ENCODE measurements at regions not wholly inside any gene's neighbourhood (a gene's known extent, or its start where the extent isn't known, plus 50 kb on each side); places are given as distances from the start of the nearest gene placed in this dataset.

DNA sequence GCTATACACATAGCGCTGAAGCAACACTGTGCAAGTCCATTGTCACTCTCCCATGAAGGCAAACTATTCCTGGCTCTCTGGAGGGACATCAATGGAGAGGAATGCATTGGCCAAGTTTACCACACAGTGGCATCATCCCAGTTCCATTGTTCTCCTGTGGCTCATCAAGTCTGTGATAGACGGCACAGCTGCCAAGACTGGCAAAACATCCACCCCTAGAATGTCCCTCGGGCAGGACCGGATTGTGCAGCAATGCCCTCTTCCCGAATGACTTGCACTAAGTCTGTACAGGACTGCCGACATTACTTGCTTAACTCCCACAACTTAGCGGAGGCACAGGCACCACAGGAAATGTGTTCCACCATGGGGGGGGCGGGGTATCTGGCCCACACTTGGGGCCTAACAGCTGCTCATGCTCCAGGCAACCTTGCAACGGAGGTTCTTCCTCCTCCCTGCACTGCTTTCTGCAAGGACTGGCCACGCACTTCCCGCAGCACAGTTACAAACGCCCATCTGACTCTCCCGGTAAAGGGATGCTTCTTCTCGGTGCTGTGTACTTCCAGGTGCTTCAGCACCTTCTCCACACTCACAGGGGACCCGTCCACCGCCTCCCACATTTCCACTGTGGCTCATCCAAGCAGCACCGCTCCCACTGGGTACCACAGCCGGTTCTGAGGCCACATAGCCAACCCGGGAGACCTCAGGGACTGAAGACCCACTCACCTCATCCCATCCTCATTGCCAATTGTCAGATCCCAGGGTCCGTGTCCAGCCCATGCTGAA, 1309.6 kb upstream of the RAG2 start:
- no peaks in the 10 kb centered on the region for H4K20me1 ChIP-seq (ENCODE audit: insufficient read depth)
- no peak for DNase-seq
- no peak for TF ChIP-seq EZH2 (IDR thresholded peaks at IDR 0.05; ENCODE audit: insufficient read depth, poor library complexity, severe bottlenecking)
- WGBS, 2 experiments (ENCODE audit: low coverage in 1 of 2, low lambda C conversion rate in 2 of 2, missing lambda C conversion rate in 2 of 2), result 32 to 41% methylated on average over 17 to 20 of the region's 20 CpGs
- H3K9me2 ChIP-seq (ENCODE audit: insufficient read depth), result no peaks in the 10 kb centered on the region
- no peak overlapping the region for H3K4me2 ChIP-seq (ENCODE audit: unreplicated experiment)
- no peaks in the 10 kb centered on the region for H3K9me3 ChIP-seq (ENCODE audit: low read depth)
- in situ Hi-C loops (cut with MboI), result no loop called here
- no peak overlapping the region for H2AFZ ChIP-seq
- no peak overlapping the region for H3K4me3 ChIP-seq
- no peak overlapping the region for H3K9ac ChIP-seq
- no peaks in the 10 kb centered on the region for H3K79me2 ChIP-seq (ENCODE audit: insufficient read depth)
- no peaks in the 10 kb centered on the region for H3F3A ChIP-seq (ENCODE audit: insufficient read depth)
- no peaks in the 10 kb centered on the region for H3K27me3 ChIP-seq (replicated peaks; ENCODE audit: insufficient read depth)
- no peaks in the 10 kb centered on the region for H3K36me3 ChIP-seq (ENCODE audit: low read depth)
- H3K4me1 ChIP-seq (ENCODE audit: insufficient read depth), result no peaks in the 10 kb centered on the region
- no peak overlapping the region for H3K27ac ChIP-seq

DNA sequence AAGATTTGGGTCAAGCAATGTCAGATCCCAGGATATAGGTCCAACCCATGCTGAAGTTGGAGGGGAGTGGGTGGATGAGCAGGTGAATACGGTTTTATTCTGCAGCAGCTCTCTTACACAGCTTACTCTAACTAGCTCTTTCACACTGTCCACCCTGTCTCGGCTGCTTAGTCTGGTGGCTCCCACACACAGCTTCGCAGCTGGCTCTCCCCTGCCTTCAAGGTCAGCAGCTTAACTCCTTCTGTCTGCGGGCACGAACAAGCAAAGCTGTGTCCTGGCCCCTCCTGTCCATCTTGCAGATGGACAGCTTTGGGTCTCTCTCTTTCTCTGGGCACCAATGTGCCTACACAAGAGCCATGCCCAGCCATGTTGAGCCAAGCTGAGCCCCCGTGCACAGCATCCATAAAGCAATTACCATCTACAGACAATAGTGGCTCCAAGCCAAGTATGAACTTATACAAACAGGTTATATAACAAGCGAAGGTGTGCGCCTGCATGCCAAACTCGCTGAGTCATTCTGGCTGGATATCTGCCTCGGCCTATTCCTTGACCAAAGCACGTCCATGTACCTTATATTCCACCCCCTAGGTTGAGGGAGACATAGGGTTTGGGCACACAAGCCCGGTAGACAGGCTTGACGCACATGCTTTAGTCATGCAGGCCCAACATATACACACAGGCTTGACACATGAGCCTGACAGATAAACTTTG, 1307.8 kb upstream of the RAG2 start:
- no peaks in the 10 kb centered on the region for H3K27me3 ChIP-seq (replicated peaks; ENCODE audit: insufficient read depth)
- no peaks in the 10 kb centered on the region for H3F3A ChIP-seq (ENCODE audit: insufficient read depth)
- H3K9me3 ChIP-seq (ENCODE audit: low read depth), result no peaks in the 10 kb centered on the region
- H3K4me3 ChIP-seq, result no peak overlapping the region
- no peak overlapping the region for H3K9ac ChIP-seq
- TF ChIP-seq EZH2 (IDR thresholded peaks at IDR 0.05; ENCODE audit: insufficient read depth, poor library complexity, severe bottlenecking), result no peak
- no peak for TF ChIP-seq EZH2phosphoT487 (IDR thresholded peaks at IDR 0.05; ENCODE audit: insufficient read depth, low read depth)
- no peaks in the 10 kb centered on the region for H4K20me1 ChIP-seq (ENCODE audit: insufficient read depth)
- no peaks in the 10 kb centered on the region for H3K79me2 ChIP-seq (ENCODE audit: insufficient read depth)
- in situ Hi-C loops (cut with MboI), result no loop called here
- DNase-seq, result no peak
- H3K27ac ChIP-seq, result no peak overlapping the region
- H3K9me2 ChIP-seq (ENCODE audit: insufficient read depth), result no peaks in the 10 kb centered on the region
- H3K36me3 ChIP-seq (ENCODE audit: low read depth), result no peaks in the 10 kb centered on the region
- H3K4me1 ChIP-seq (ENCODE audit: insufficient read depth), result no peaks in the 10 kb centered on the region
- H3K4me2 ChIP-seq (ENCODE audit: unreplicated experiment), result no peak overlapping the region
- no peak overlapping the region for H2AFZ ChIP-seq
- WGBS, 2 experiments (ENCODE audit: low coverage in 1 of 2, low lambda C conversion rate in 2 of 2, missing lambda C conversion rate in 2 of 2), result 34 to 43% methylated on average over 13 of the region's 13 CpGs

GRCh38 chr11:37896016-37896415, 1298.0 kb upstream of the RAG2 start:
- Histone ChIP-seq H4K20me1 (ENCODE audit: insufficient read depth) (no peaks in the 10 kb centered on the region), H3K4me3 (no peak overlapping the region), H3K9me3 (ENCODE audit: low read depth) (no peaks in the 10 kb centered on the region), H3K36me3 (ENCODE audit: low read depth) (no peaks in the 10 kb centered on the region), H3K27me3 (replicated peaks; ENCODE audit: insufficient read depth) (no peaks in the 10 kb centered on the region), H3K4me1 (ENCODE audit: insufficient read depth) (no peaks in the 10 kb centered on the region), H3K9ac (no peak overlapping the region), H2AFZ (no peak overlapping the region), H3K79me2 (ENCODE audit: insufficient read depth) (no peaks in the 10 kb centered on the region), H3K9me2 (ENCODE audit: insufficient read depth) (no peaks in the 10 kb centered on the region), H3F3A (ENCODE audit: insufficient read depth) (no peaks in the 10 kb centered on the region), H3K27ac (no peak overlapping the region), H3K4me2 (ENCODE audit: unreplicated experiment) (no peak overlapping the region)
- in situ Hi-C loops (cut with MboI), result no loop called here
- DNase-seq, result no peak
- TF ChIP-seq EZH2phosphoT487 (IDR thresholded peaks at IDR 0.05; ENCODE audit: insufficient read depth, low read depth) (no peak), EZH2 (IDR thresholded peaks at IDR 0.05; ENCODE audit: insufficient read depth, poor library complexity, severe bottlenecking) (no peak)

DNA sequence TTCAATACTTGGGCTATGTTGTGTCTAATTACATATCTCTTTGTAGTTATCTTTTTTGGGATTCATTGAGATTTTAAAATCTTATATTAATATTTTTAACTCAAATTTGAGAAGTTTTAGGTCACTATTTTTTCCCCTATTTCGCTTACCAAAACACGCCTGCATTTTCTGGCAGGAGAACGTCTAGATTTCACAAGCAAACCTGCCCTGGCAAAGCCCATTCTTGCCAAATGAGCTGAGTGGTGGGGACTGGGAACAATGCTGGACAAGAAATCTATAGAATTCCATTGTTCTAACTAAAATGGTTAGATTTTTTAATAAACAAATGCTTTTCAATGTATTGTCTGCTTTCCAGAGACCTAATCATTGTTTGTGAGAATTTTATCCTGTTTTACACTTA, 1283.7 kb upstream of the RAG2 start:
- no peaks in the 10 kb centered on the region for H3K4me1 ChIP-seq (ENCODE audit: insufficient read depth)
- H3K9me2 ChIP-seq (ENCODE audit: insufficient read depth), result no peaks in the 10 kb centered on the region
- no peak overlapping the region for H3K9ac ChIP-seq
- H3K27me3 ChIP-seq (replicated peaks; ENCODE audit: insufficient read depth), result no peaks in the 10 kb centered on the region
- no peak overlapping the region for H3K4me3 ChIP-seq
- DNase-seq, result no peak
- no peak overlapping the region for H3K27ac ChIP-seq
- TF ChIP-seq EZH2phosphoT487 (IDR thresholded peaks at IDR 0.05; ENCODE audit: insufficient read depth, low read depth) (no peak), EZH2 (IDR thresholded peaks at IDR 0.05; ENCODE audit: insufficient read depth, poor library complexity, severe bottlenecking) (no peak)
- H3K79me2 ChIP-seq (ENCODE audit: insufficient read depth), result no peaks in the 10 kb centered on the region
- WGBS, 2 experiments (ENCODE audit: low coverage in 1 of 2, low lambda C conversion rate in 2 of 2, missing lambda C conversion rate in 2 of 2), result 25 to 35% methylated on average over 3 of the region's 3 CpGs
- no peaks in the 10 kb centered on the region for H3F3A ChIP-seq (ENCODE audit: insufficient read depth)
- no peak overlapping the region for H2AFZ ChIP-seq
- no peaks in the 10 kb centered on the region for H3K9me3 ChIP-seq (ENCODE audit: low read depth)
- H4K20me1 ChIP-seq (ENCODE audit: insufficient read depth), result no peaks in the 10 kb centered on the region
- H3K36me3 ChIP-seq (ENCODE audit: low read depth), result no peaks in the 10 kb centered on the region
- H3K4me2 ChIP-seq (ENCODE audit: unreplicated experiment), result no peak overlapping the region
- in situ Hi-C loops (cut with MboI), result no loop called here

Measured in GM23248 (cell line).